ENCODE measurements at regions not wholly inside any gene's neighbourhood (a gene's known extent, or its start where the extent isn't known, plus 50 kb on each side); places are given as distances from the start of the nearest gene placed in this dataset.

GRCh38 chr5:32887390-32887789, 176.3 kb downstream of the NPR3 start:
- TF ChIP-seq HDAC2 (IDR thresholded peaks at IDR 0.05) (no peak), RAD21 (conservative IDR thresholded peaks at IDR 0.05 in 1 of 2, IDR thresholded peaks at IDR 0.05 in 1 of 2) (no peak), CTCF (IDR thresholded peaks at IDR 0.05) (no peak), POLR2A (IDR thresholded peaks at IDR 0.05; ENCODE audit: low read length) (no peak)

Data from A549 (cell line).